K562 (cell line): ENCODE measurements at regions not wholly inside any gene's neighbourhood (a gene's known extent, or its start where the extent isn't known, plus 50 kb on each side); places are given as distances from the start of the nearest gene placed in this dataset.

Experiments used
- ATAC-seq: fragments of 200-7000 bp; cut with Tn5 transposase; 3 replicates; pipeline ENCODE4 v1.9.1; 2020; ENCODE audit warnings: moderate library complexity
- BruUV-seq: library from RNA; stranded (reverse); fragments of 400-500 nt; replicated peaks from 2 replicates; lab custom pipeline; 2021; lab: Mats Ljungman, UMichigan
- CTCF ChIA-PET: fragments of 300-600 bp; formaldehyde crosslinking; extraction: SDS; loops from one replicate; lab custom pipeline; 2021; ENCODE audit warnings: low intra/inter-chr PET ratio; lab: Yijun Ruan, JAX
- POLR2A ChIA-PET: fragments of 300-600, 350-650 bp; sonication (Branson Sonifier 250); formaldehyde crosslinking; extraction: SDS; loops from one replicate; lab custom pipeline; 2021; ENCODE audit warnings: antibody characterized with exemption, inconsistent platforms; lab: Yijun Ruan, JAX
- DNase-seq, 4 experiments: peaks; one replicate each; pipeline versions ENCODE4 v3.0.0 to v3.0.0-alpha.2; 2011 to 2018; ENCODE audit warnings: low spot score in 3 of 4, mixed read lengths in 3 of 4; ENCODE audit errors: extremely low read depth in 1 of 4
- FAIRE-seq: peaks from 2 replicates; lab custom pipeline; 2011; peaks lifted over from hg19 to GRCh38; lab: Jason Lieb, UNC
- H2AFZ ChIP-seq: 2 replicates; pipeline ENCODE4 v1.6.0; 2011; ENCODE audit warnings: low read depth, low read length, control low read depth, inconsistent platforms
- H3K27ac ChIP-seq: fragments of 200-600 bp; 3 replicates; pipeline ENCODE4 v1.8.0; 2011; ENCODE audit warnings: low read depth, mild to moderate bottlenecking, control low read depth, inconsistent platforms, low read length, moderate library complexity, mixed read lengths; ENCODE audit errors: extremely low read depth
- H3K27me3 ChIP-seq, 2 experiments: fragments of 300-600 bp in 1 of 2; 2 replicates in 1 of 2; 3 replicates in 1 of 2; pipeline versions ENCODE4 v1.6.0 to v1.8.0; 2011; ENCODE audit warnings: inconsistent platforms in 2 of 2, low read length in 2 of 2, mild to moderate bottlenecking in 1 of 2, mixed read lengths in 1 of 2, moderate library complexity in 1 of 2; ENCODE audit not compliant: control insufficient read depth in 2 of 2, insufficient read depth in 2 of 2
- H3K36me3 ChIP-seq: fragments of 300-600 bp; 3 replicates; pipeline ENCODE4 v1.8.0; 2011; ENCODE audit warnings: mild to moderate bottlenecking, low read length, inconsistent platforms; ENCODE audit not compliant: control insufficient read depth, insufficient read depth
- H3K4me1 ChIP-seq, 2 experiments: fragments of 200-600 bp in 1 of 2; replicated peaks in 1 of 2; 2 replicates in 1 of 2; 3 replicates in 1 of 2; pipeline versions ENCODE4 v1.5.1 to v1.8.0; 2011; ENCODE audit warnings: inconsistent platforms in 2 of 2, low read length in 2 of 2, mild to moderate bottlenecking in 1 of 2, mixed read lengths in 1 of 2, moderate library complexity in 1 of 2; ENCODE audit not compliant: control insufficient read depth in 2 of 2, insufficient read depth in 2 of 2
- H3K4me2 ChIP-seq: 2 replicates; pipeline ENCODE4 v1.6.1; 2011; ENCODE audit warnings: low read length, control low read depth, inconsistent platforms, mixed read lengths; ENCODE audit not compliant: insufficient read depth
- H3K4me3 ChIP-seq: fragments of 200-600 bp; sonication (generic), shearing (Covaris generic); 2 replicates; pipeline ENCODE4 v1.5.1; 2016; ENCODE audit warnings: control low read depth, inconsistent platforms
- H3K79me2 ChIP-seq: fragments of 200-600 bp; 3 replicates; pipeline ENCODE4 v1.8.0; 2011; ENCODE audit warnings: low read length, inconsistent platforms; ENCODE audit not compliant: control insufficient read depth, insufficient read depth
- H3K9ac ChIP-seq, 2 experiments: 2 replicates each; pipeline versions ENCODE4 v1.6.0 to v1.6.1; 2011; ENCODE audit warnings: low read depth in 2 of 2, low read length in 2 of 2, control low read depth in 1 of 2, inconsistent platforms in 1 of 2, mild to moderate bottlenecking in 1 of 2, mixed read lengths in 1 of 2; ENCODE audit not compliant: insufficient read depth in 1 of 2
- H3K9me1 ChIP-seq: one replicate; pipeline ENCODE4 v1.6.0; 2011; ENCODE audit warnings: inconsistent platforms, mild to moderate bottlenecking, low read length, moderate library complexity; ENCODE audit not compliant: control insufficient read depth, insufficient read depth
- H3K9me3 ChIP-seq: replicated peaks from 2 replicates; pipeline ENCODE4 v1.5.1; 2011; ENCODE audit warnings: low read depth, low read length, inconsistent platforms; ENCODE audit not compliant: control insufficient read depth, insufficient read depth
- H4K20me1 ChIP-seq: replicated peaks from 2 replicates; pipeline ENCODE4 v1.6.1; 2011; ENCODE audit warnings: low read length, inconsistent platforms, mixed read lengths; ENCODE audit not compliant: control insufficient read depth, insufficient read depth
- BRF1 ChIP-seq: IDR thresholded peaks from 3 replicates; pipeline ENCODE4 v1.6.1; 2011; ENCODE audit warnings: borderline replicate concordance, mild to moderate bottlenecking; ENCODE audit not compliant: insufficient read length; ENCODE audit errors: extremely low read depth
- CBX8 ChIP-seq: fragments of 200-600 bp; sonication (generic); IDR thresholded peaks from 2 replicates; pipeline ENCODE4 v1.6.1; 2012; ENCODE audit warnings: borderline replicate concordance, mixed run types, low read depth, mild to moderate bottlenecking, moderate library complexity, mixed read lengths, low read length, control low read depth, inconsistent platforms; ENCODE audit not compliant: poor library complexity, severe bottlenecking; ENCODE audit errors: extremely low read depth
- DIDO1 ChIP-seq: fragments of 450-650 bp; IDR thresholded peaks from 2 replicates; pipeline ENCODE4 v1.6.1; 2016; ENCODE audit warnings: low read depth, missing biosample characterization, missing genetic modification characterization
- FIP1L1 ChIP-seq: fragments of 200-400 bp; formaldehyde crosslinking; IDR thresholded peaks from 2 replicates; pipeline ENCODE4 v1.6.1; 2018; ENCODE audit warnings: mild to moderate bottlenecking, low read depth, low read length; ENCODE audit not compliant: poor library complexity, severe bottlenecking
- GTF3C2 ChIP-seq: IDR thresholded peaks from 3 replicates; pipeline ENCODE4 v1.6.1; 2011; ENCODE audit warnings: borderline replicate concordance, mild to moderate bottlenecking, moderate library complexity; ENCODE audit not compliant: insufficient read length; ENCODE audit errors: extremely low read depth
- HNRNPL ChIP-seq: fragments of 200-400 bp; formaldehyde crosslinking; IDR thresholded peaks from 2 replicates; pipeline ENCODE4 v1.6.1; 2017; ENCODE audit warnings: low read depth, mild to moderate bottlenecking, low read length
- HSF4 ChIP-seq: fragments of 250-450 bp; sonication (Bioruptor Pico); IDR thresholded peaks from 2 replicates; pipeline ENCODE4 v2.1.2; 2022; ENCODE audit warnings: mild to moderate bottlenecking, moderate library complexity, borderline replicate concordance
- LARP7 ChIP-seq: fragments of 450-650 bp; IDR thresholded peaks from 2 replicates; pipeline ENCODE4 v1.6.1; 2016
- SAP30 ChIP-seq: fragments of 200-600 bp; sonication (generic); IDR thresholded peaks from 2 replicates; pipeline ENCODE4 v1.6.1; 2012; ENCODE audit warnings: borderline replicate concordance, low read depth, mild to moderate bottlenecking, moderate library complexity, low read length, control low read depth, inconsistent platforms; ENCODE audit not compliant: insufficient read depth, poor library complexity, severe bottlenecking
- SNAPC5 ChIP-seq: fragments of 250-450 bp; sonication (Bioruptor Pico); IDR thresholded peaks from 2 replicates; pipeline ENCODE4 v1.8.0; 2021; ENCODE audit warnings: moderate library complexity, mild to moderate bottlenecking, inconsistent platforms
- TRIM24 ChIP-seq, 2 experiments: fragments of 450-650 bp; IDR thresholded peaks; 2 replicates each; pipeline ENCODE4 v1.6.1; 2016
- WGBS: fragments of 100-300 bp; shearing (Covaris generic); methylation state at CpG from one replicate; pipeline ENCODE4 v1.1.6; 2016; ENCODE audit warnings: low coverage, mixed read lengths; ENCODE audit not compliant: insufficient coverage; ENCODE audit errors: missing lambda C conversion rate; 5-methylcytosine and 5-hydroxymethylcytosine counted together
- in situ Hi-C: fragments of 300-500 bp; cut with MboI; formaldehyde crosslinking; loops from 4 replicates; pipeline ENCODE4 v1.15.0; 2018; ENCODE audit warnings: inconsistent platforms, mixed read lengths
- intact Hi-C: fragments of 100-400 bp; cut with micrococcal nuclease; formaldehyde crosslinking; loops from 2 replicates; pipeline ENCODE4 v1.14.2; 2022
- TF ChIP-seq, protein P1 (sequence below), 2 experiments: fragments of 200-800 bp in 1 of 2; sonication (Bioruptor generic) in 1 of 2; sonication (generic) in 1 of 2; formaldehyde crosslinking in 1 of 2; IDR thresholded peaks in 1 of 2; conservative IDR thresholded peaks in 1 of 2; 2 replicates each; pipeline versions ENCODE4 v1.5.0 to v1.6.1; 2016 to 2020; ENCODE audit warnings: missing compliant biosample characterization in 1 of 2, missing genetic modification characterization in 1 of 2, missing genetic modification reagents in 1 of 2

DNA sequence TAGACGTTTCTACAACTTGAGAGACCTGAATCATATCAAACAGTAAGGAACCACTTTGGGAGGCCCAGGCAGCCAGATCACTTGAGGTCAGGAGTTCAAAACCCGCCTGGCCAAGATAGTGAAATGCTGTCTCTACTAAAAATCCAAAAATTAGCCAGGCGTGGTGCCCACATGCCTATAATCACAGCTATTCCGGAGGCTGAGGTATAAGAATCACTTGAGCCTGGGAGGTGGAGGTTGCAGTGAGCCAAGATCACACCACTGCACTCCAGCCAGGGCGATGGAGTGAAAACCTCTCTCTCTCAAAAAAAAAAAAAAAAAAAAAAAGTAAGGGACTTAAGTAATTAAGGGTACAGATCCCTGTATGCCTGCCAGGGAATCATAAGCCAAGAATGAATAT lies 103.4 kb upstream of the NUDT7 start:
- Histone ChIP-seq H3K79me2 (no peaks in the 10 kb centered on the region), H3K9me1 (no peaks in the 10 kb centered on the region), H3K4me2 (no peak overlapping the region), H3K36me3 (no peaks in the 10 kb centered on the region), H4K20me1 (no peaks in the 10 kb centered on the region), H3K4me3 (no peak overlapping the region), H3K9ac (no peak overlapping the region), H2AFZ (no peak overlapping the region), H3K9me3 (no peaks in the 10 kb centered on the region), H3K27me3 (no peaks in the 10 kb centered on the region), H3K4me1 (no peaks in the 10 kb centered on the region), H3K27ac (no peak overlapping the region)
- WGBS, result 0% methylated on average over 5 of the region's 5 CpGs
- intact Hi-C loops (no loop called here), in situ Hi-C loops (no loop called here)
- ChIA-PET CTCF (no interaction called here), POLR2A (no interaction called here)
- FAIRE-seq, result no peak
- ATAC-seq, result no peak
- no TSS peak for BruUV-seq
- DNase-seq, result no peak
- no peak for TF ChIP-seq SAP30
- TF ChIP-seq TRIM24 (IDR thresholded peaks at IDR 0.05), result no peak
- no peak for TF ChIP-seq FIP1L1
- no peak for TF ChIP-seq DIDO1 (tag)
- no peak for TF ChIP-seq LARP7
- TF ChIP-seq CBX8, result no peak
- no peak for TF ChIP-seq HSF4 (CRISPR knock-in tag)
- TF ChIP-seq, protein P1, sequence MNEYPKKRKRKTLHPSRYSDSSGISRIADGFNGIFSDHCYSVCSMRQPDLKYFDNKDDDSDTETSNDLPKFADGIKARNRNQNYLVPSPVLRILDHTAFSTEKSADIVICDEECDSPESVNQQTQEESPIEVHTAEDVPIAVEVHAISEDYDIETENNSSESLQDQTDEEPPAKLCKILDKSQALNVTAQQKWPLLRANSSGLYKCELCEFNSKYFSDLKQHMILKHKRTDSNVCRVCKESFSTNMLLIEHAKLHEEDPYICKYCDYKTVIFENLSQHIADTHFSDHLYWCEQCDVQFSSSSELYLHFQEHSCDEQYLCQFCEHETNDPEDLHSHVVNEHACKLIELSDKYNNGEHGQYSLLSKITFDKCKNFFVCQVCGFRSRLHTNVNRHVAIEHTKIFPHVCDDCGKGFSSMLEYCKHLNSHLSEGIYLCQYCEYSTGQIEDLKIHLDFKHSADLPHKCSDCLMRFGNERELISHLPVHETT (CRISPR knock-in tag; conservative IDR thresholded peaks at IDR 0.05 in 1 of 2, IDR thresholded peaks at IDR 0.05 in 1 of 2), result no peak
- TF ChIP-seq SNAPC5 (CRISPR knock-in tag), result no peak
- no peak for TF ChIP-seq BRF1
- no peak for TF ChIP-seq GTF3C2
- no peak for TF ChIP-seq HNRNPL
